SW480 (cell line): ENCODE measurements at regions not wholly inside any gene's neighbourhood (a gene's known extent, or its start where the extent isn't known, plus 50 kb on each side); places are given as distances from the start of the nearest gene placed in this dataset.
"Not testable (repeated sequence)": the region's sequence is repeated elsewhere in the genome, so short reads cannot be mapped to it uniquely, and the experiment has no call there.

Experiments used
- DNase-seq: peaks from one replicate; pipeline ENCODE4 v3.0.0-alpha.2; 2016; ENCODE audit warnings: low spot score

DNA sequence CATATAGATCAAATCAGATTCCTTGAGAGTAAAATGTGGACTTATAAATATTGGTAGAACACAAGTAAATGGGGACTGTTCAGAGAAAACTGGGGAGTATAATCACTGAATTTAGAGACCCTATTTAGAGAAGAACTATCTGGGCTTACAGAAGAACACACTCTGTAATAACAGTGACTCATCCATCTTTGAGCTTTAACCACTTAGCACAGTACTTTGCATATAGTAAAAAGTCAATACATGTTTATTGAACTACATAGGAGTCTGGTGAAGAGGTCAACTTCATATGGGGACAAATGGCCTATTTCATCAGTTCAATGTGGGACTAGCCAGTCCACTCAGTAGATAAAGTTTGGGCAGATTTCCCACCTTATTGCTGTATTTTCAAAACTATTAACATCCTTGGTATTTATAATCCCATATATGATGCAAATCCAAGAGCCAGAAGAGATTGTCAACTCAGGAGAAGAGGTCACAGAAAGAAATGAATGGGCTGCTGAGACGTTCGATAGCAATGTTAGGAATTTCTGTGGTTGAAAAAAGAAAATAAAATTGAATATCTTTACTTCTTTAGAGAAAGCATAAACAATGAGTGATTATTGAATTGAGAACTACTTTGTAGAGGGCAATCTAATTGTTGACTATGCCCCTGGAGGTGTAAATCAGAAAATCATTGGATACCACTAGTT, 119.3 kb upstream of the CACNA2D1 start:
- no peak for DNase-seq

DNA sequence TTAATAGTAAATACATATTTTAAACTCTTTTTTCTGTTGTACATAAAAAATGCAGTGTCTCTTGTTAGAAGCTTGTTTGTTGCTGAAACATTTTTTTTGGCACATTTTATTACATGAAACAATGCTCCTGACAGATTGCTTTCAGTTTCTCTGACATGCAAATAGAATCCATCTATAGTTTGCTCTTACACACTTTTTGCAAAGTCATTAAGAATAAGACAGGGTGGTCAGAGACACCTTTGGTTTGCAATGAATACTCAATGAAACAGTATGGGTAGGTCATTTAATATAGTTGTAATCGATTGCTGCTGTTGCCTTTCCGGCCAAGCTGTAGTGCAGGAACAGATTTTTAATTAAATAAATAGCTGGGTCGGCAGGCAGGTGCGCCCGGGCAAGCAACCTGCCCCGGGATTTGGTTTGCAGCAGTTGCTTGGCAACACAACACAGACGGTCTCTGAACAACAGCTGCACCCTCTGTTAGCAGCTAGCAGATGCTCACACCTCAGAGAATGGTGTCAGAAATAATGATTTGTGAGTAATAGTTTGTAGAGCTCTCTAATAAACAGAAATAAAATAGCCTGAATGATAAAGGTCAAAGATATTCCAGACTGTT, 115.7 kb upstream of the CACNA2D1 start:
- DNase-seq = peak; percentile 89

DNA sequence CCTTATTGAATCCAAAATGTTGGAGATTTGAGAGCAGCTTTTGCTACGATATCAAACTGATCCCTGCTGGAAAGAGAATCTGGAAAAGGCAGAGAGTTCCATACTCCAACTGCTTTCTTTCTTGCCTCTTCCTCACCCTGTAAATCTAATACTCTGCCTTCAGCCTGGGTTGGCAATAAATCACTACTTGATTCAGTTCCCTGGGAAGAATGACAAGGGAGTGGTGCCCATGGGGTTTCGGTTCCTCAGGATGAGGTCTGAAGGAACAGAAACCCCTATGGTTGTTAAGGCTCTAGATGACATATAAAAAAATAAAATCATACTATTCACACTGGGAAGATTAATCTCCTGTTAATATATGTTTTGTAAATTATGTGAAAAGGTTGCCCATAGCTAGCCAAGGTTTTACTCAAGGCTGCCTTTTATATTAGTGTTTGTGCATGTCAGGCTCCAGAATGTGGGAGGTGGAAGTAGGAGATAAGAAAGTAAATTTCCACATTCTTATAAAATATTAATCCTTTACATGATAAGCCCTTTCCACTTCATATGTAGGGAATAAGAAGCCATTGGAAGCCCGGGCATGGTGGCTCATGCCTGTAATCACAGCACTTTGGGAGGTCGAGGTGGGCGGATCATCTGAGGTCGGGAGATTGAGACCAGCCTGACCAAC, 106.2 kb upstream of the CACNA2D1 start:
- no peak for DNase-seq

DNA sequence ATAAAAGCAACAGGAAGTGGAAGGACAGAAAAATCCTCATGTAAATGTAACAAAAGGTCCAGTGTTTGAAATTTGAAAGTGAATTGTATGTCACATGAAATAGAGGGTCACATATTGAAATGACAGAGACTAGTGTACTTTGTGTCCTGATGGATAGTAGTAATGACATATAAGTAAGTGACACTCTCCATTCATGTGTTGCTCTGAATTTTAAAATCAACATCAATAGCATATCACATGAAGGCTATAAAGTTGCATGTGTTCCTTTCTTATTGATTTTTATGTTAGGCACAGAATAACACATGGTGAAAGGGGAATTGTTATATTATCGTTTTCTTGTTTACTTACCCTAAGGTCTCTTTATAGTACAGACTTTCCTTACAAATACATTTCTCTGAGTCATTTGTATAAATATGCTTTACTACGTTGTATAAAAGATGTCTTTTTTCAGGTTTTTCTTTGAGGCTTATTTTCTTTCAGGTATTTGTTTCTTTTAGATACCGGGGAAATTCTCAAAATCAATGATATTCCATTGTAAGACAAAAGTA, 104.6 kb upstream of the CACNA2D1 start:
- DNase-seq = no peak

DNA sequence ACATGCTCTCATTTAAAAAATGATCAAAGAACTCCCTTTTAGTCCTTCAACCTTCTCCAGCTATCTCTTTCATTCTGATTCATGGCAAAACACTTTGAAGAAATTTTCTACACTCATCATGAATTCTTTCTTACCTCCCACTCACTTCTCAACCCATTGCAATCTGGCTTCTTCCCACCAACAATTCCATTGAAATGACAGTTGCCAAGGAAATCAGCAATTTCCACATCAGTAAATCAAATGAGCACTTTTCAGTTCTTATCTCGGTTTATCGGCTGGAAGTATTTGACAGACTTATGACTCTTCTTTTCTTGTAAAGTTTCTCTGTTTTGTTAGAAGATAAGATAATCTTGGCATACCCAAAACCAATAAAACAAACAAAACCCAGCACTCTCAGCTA, 99.1 kb upstream of the CACNA2D1 start:
- DNase-seq = no peak

DNA sequence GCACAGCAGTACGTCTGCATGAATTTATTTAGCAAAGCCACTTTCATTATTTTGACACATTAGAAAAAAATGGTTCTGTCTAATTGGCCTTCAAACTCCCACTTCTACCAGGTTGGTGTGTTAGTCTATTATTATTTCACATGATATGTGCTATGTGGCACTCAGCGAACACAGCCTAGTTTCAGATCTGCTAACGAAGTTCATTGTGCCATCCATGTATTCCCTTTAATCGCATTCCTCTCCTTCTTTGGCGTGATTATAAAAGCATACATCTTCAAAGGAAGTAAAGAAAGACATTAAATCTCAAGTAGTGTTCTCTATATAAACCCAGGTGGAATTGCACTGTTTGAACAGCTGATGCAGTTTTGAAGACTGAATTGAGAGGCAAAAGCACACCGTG, 96.4 kb upstream of the CACNA2D1 start:
- DNase-seq = no peak

DNA sequence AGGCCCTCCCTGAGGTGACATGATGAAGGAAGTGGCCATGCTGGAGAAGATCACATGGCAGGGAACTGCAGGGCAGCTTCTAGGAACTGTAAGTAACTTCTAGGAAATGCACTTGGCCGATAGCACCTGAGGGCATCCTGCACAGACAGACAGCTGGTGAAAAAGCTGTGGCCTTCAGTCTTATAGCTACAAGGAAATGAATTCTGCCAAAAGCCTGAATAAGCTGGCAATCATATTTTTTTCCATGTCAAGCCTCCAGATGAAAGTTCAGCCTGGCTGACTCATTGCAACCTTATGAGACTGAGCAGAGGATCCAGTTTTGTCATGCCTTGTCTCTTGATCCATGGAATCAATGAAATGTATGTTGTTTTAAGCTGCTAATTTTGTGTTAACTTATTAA, 91.1 kb upstream of the CACNA2D1 start:
- DNase-seq = no peak

DNA sequence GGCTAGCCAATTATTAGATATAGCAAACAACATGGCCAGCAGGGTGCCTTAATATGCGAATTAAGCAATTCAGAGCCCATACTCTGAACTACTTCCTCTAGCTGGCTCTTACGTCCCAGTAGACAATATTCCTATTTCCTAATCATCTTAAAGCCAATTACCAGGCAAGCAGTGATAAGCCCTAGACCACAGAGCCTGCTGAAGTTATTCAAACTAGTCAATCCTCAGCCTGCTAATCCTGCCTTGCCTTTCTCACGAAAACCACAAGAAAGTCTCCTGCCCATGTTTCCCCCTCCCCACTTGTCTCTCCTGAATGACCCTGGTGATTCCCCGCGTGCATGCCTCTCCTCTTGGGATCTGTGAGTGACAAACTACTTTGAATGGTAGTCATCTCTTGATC, 86.8 kb upstream of the CACNA2D1 start:
- no peak for DNase-seq

DNA sequence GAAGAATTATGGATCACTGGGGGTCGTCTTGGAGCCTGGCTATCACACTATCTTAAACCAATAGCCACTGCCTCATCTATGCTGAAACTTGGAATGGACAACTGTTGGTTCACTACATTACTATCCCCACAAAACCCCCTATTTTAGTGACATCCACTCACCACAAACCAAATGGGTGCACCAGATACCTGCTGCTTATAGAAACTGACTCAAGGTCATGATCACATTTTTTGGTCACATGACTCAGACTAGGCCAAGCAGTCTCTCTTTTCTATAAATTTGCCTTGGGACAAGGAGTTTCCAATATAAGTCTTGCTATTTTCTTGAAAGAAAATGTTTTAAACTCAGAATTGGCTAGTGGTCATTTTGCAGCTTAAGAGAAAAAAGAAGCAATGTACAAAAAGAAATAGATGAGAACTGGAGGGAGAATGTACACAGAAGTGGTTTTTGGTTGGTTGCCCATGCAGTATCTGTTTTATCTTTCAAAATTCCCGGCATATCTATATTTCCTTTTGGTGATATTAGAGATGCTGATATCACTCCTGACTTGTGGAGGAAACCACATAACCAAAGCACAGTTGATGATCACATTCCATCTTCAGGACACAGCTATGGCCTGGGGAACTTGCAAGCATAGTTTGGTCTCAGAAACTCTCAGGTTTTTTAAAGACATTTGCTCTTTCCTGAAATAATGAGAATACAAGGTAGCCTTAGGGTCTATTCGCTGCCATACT, 85.2 kb upstream of the CACNA2D1 start:
- no peak for DNase-seq

DNA sequence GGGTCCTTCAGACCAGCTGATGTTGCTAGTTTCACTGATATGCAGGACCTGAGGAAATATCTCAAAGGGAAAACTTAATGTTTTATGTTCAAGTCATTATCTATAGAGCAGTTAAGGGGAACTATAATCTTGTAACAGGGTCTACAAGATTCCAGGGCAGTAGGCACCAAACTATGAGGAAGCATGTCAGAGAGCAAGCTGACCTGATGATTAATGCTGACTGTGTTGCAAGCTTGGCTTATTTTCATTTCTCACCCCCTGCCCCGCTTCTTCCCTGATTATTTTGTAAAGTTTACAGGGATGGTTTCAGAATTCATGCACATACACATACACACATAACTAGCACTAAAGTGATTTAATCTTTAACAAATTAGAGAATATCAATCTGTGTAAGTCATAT, 84.3 kb upstream of the CACNA2D1 start:
- DNase-seq = no peak

DNA sequence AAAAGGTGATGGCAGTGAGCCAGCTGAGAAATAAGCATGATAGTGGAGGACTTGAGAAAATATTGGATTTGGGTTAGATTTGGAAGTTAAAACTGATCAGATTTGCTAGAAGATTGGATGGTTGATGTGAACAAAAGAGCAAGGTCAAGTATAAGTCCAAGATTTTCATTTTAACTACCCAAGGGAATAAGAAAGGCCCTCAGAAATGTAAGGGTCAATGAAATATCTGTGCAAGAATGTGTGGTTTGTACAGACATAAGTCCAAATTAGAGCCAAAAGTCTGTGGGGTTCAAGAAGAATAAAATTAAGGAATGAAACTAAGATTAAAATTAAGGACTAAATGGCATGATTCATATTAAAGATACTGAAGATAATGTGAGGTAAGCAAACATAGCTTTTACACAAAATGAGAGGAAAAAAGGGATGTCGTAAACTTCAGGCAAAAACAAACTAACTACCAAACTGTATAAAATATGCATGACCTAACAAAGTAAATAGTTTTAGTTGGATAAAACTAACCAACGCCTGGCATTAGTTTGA, 78.4 kb upstream of the CACNA2D1 start:
- no peak for DNase-seq

DNA sequence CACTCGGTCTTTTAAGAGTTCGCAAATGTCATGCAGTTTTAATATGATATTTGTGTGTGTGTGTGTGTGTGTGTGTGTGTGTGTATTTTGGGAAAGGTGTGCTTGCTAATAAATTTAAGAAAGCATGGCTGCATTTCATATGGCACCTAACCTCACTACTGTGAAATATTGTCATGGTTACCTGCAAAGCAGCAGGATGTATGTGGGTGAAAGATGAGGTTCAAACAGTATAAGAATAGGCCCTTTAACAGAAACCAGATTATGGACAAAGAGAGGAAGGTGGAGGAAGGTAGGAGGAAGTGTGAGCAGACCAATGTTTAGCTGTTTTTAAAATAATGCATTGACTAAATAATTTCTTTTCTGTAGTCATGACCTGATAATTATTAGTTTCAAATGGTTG, 73.5 kb upstream of the CACNA2D1 start:
- DNase-seq = no peak

DNA sequence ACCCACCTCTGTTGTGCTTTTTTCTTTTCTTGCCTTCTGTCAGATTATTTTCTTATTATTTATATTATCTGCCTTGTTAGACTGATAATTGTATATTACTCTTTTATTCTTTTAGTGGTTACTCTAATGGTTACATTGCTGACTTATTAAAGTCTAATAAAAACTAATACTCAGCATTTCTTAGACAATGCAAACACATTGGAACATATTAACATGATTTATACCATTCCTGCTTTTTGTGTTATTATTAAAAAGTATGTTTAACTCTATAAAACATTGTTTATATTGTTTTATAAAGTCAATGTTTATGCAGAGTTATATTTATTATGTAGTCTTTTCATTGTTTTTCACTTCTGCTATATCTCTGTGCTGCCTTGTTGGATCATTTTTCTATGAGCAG, 68.0 kb upstream of the CACNA2D1 start:
- DNase-seq = no peak

DNA sequence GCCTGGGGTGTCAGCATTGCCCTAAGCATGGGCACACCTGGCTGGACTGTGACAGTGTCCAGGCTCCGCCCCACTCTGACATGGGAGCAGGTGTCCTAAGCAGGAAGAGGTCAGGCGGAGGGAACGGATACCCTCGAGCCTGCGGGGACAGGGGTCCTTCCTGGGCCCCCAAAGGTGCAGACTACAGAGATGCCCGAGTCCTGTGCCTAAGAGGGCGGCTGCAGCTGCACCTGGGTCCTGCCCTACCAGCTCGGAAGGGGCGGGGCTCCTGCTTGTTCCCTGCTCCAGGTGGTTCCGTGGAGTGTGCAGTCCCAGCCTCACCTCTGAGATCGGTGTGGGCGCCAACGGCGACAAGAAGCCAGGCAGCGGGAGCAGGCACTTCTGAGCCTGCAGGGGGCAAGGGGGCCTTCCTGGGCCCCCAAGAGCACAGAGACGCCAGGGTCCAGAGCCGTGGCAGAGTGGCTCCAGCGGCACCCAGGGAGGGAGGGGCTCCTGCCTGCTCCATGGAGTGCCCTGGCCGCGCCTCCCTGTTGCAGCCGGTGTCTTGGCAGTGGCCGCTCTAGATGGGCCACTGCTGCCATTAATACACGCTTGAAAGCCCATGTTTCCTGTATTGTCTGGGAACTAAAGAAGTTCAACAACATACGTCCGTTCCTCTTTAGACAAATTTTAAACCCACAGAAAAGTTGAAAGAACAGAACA, 64.5 kb upstream of the CACNA2D1 start:
- DNase-seq = no peak

DNA sequence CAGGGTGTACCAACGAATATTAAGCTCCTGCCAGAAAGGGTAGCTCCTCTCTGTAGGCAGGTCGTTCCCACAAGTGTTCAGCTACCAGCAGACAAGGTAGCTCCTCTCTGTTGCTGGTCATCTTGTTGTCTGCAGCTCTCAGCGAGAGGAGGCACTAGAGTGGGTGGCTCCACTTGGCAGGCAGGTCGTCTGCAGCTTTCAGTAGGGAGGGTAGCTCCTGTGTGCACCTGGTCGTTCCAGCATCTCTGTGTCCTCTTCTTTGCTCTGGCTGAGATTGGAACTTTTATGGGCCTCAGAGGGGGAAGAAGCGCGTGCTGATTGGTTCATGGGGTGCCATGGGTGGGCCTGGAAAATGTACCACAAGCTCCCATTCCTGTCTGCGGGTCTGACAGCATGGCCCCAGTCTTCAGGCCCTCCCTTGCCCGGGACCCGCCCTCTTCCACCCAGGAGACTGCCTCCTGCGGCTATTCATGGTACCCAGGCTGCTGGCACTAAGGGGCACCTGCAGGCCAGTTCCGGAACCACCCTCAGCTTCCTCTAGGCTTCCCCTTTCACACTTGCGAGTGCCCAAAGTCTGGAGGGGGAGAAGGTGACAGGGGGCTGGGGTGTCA, 63.9 kb upstream of the CACNA2D1 start:
- no peak for DNase-seq

DNA sequence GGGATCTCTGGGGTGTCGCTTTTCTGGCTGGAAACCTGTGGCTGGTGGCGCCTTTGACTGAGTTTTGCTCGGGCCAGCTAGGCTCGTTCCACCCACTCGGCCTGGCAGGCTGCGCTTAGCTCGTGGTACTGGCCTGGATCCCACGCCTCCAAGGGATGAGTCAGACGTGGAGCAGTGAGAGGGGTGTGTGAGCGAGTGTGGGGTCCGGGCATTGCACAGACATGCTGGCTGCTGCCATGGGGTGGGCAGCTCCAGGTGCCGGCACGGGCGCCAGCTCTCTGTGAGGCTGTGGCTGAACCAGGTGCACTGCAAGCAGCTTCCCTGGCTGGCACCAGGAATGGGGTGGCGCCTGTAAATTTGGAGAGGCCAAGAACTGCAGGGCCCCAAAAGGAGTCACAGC, 63.1 kb upstream of the CACNA2D1 start:
- no peak for DNase-seq

DNA sequence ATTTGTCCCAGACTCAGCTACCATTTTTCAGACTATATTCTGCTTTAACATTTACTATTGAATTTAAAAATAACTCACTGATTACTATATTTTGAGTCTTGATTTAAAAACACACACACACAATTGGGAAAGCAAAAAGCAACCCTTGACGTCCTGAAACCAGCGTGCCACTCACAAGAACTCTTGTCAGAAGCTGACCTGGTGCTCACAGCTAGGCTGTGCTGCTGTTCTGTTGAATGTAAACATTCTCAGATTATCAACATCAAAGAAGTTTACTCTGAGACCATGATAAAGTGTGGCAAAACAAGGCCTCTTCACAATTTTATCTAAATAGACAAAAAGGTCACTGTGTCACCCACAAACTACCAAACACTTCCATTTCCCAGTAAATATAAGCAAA, 62.6 kb upstream of the CACNA2D1 start:
- no peak for DNase-seq

DNA sequence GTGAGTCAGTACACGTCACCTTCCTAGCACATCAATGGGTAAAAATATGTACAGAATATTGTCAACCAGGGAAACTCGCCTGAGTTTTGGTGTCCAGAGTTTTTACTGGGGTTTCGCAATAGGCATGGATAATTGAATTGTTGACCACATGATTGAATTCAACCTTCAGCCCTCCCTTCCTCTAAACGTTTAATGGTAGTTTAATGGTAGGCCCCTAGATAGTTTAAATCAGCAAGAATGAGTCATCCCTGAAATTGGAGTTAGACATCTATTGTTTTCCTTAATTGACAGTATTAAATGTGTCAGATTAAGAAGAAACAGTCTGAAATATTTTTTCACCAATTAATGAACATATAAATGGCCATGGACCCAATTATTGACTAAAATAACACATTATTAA, 57.8 kb upstream of the CACNA2D1 start:
- DNase-seq = no peak

DNA sequence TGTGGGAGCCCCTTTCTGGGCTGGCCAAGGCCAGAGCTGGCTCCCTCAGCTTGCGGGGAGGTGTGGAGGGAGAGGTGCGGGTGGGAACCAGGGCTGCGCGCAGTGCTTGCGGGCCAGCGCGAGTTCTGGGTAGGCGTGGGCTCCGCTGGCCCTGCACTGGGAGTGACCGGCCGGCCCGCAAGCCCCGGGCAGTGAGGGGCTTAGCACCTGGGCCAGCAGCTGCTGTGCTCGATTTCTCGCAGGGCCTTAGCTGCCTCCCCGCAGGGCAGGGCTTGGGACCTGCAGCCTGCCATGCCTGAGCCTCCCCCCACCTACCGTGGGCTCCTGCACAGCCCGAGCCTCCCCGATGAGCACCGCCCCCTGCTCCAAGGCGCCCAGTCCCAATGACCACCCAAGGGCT, 56.0 kb upstream of the CACNA2D1 start:
- DNase-seq = not testable (repeated sequence)

DNA sequence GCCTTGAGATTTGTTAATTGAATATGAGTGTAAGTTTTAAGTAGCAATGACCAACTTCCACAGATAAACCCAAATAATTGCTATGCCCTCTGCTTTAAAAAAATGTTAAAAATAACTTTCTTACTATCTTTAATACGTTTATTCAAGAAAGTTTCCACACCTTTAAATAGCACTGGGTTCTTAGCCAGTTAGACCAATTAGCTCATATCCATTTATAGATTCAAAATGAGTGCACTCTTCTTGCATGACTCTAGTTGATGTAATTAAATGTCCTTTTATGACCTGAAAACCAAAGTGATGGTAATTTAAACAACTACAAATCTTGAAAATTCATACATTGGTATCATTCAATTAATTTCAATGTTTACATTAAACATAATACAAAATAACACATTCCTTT, 50.8 kb upstream of the CACNA2D1 start:
- DNase-seq = no peak
